ENCODE measurements at regions not wholly inside any gene's neighbourhood (a gene's known extent, or its start where the extent isn't known, plus 50 kb on each side); places are given as distances from the start of the nearest gene placed in this dataset.

DNA sequence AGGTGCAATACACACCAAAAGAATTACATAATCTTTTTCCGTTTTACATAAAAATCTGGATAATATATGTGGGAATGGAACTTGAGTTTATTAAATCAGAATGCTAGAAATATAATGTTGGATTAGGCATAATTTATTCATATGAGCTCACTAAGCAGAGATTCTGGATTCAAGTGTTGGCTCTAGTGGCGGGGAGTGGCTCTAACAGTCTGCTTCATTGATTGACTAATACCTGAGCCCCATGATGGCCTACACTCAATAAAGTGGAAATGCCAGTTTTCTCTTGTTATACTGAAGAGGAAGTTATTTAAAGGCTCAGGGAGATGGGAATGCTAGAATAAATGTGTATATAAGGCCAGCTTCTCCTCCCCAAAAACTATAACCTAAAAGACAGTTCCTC is 285.5 kb upstream of the MOCS1 start:
- in situ Hi-C loops (cut with HindIII; ENCODE audit: extremely low pct_ligation_motif_present, low pct_unique_long_range_greater_than_20kb) (no loop called here), intact Hi-C loops (cut with micrococcal nuclease; ENCODE audit: unreplicated experiment) (no loop called here)
- POLR2A ChIA-PET: no interaction called here

More for the DNA sequence above, 285.5 kb upstream of the MOCS1 start:
- H3K4me2 ChIP-seq (ENCODE audit: low read depth, low read length): no peak overlapping the region
- no peaks in the 10 kb centered on the region for H3K27me3 ChIP-seq (ENCODE audit: control insufficient read depth in 1 of 2, insufficient read depth in 2 of 2, low read length in 2 of 2)
- no peak for DNase-seq (ENCODE audit: low spot score)
- no TSS peak for BruUV-seq (replicated peaks)
- no peak overlapping the region for H3K4me3 ChIP-seq (replicated peaks in 1 of 3; ENCODE audit: insufficient read depth in 1 of 3, low read depth in 2 of 3, low read length in 3 of 3)
- H3K9ac ChIP-seq (ENCODE audit: insufficient read depth, low read depth, low read length): no peak overlapping the region
- no peaks in the 10 kb centered on the region for H3K36me3 ChIP-seq (replicated peaks in 1 of 2; ENCODE audit: control insufficient read depth in 1 of 2, insufficient read depth in 2 of 2, low read length in 2 of 2)
- H2AFZ ChIP-seq (ENCODE audit: low read length): no peak overlapping the region
- H3K4me1 ChIP-seq (ENCODE audit: insufficient read depth, low read length): no peaks in the 10 kb centered on the region
- CTCF ChIA-PET (ENCODE audit: low intra/inter-chr PET ratio, low total read pairs): no interaction called here
- no peaks in the 10 kb centered on the region for H3K79me2 ChIP-seq (ENCODE audit: insufficient read depth, low read length)
- H4K20me1 ChIP-seq (ENCODE audit: insufficient read depth, low read length): no peaks in the 10 kb centered on the region
- H3K9me3 ChIP-seq (ENCODE audit: low read length): peaks cover 28% of the 10 kb centered on the region
- TF ChIP-seq SALL2 (CRISPR knock-in tag; IDR thresholded peaks at IDR 0.05): no peak
- no peak for TF ChIP-seq AGO2 (optimal IDR thresholded peaks at IDR 0.05; ENCODE audit: low read depth, low read length)
- TF ChIP-seq, protein P1, sequence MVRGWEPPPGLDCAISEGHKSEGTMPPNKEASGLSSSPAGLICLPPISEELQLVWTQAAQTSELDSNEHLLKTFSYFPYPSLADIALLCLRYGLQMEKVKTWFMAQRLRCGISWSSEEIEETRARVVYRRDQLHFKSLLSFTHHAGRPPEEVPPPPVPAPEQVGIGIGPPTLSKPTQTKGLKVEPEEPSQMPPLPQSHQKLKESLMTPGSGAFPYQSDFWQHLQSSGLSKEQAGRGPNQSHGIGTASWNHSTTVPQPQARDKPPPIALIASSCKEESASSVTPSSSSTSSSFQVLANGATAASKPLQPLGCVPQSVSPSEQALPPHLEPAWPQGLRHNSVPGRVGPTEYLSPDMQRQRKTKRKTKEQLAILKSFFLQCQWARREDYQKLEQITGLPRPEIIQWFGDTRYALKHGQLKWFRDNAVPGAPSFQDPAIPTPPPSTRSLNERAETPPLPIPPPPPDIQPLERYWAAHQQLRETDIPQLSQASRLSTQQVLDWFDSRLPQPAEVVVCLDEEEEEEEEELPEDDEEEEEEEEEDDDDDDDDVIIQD (CRISPR knock-in tag; IDR thresholded peaks at IDR 0.05; ENCODE audit: low read depth): no peak
- no peak for TF ChIP-seq DMAP1 (CRISPR knock-in tag; IDR thresholded peaks at IDR 0.05)
- TF ChIP-seq ZNF260 (CRISPR knock-in tag; IDR thresholded peaks at IDR 0.05; ENCODE audit: borderline replicate concordance, low read depth): no peak
- TF ChIP-seq, protein P2, sequence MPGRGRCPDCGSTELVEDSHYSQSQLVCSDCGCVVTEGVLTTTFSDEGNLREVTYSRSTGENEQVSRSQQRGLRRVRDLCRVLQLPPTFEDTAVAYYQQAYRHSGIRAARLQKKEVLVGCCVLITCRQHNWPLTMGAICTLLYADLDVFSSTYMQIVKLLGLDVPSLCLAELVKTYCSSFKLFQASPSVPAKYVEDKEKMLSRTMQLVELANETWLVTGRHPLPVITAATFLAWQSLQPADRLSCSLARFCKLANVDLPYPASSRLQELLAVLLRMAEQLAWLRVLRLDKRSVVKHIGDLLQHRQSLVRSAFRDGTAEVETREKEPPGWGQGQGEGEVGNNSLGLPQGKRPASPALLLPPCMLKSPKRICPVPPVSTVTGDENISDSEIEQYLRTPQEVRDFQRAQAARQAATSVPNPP (CRISPR knock-in tag; IDR thresholded peaks at IDR 0.05): no peak
- no peak for TF ChIP-seq CEBPG (CRISPR knock-in tag; IDR thresholded peaks at IDR 0.05)
- no peak for TF ChIP-seq MLLT10 (CRISPR knock-in tag; IDR thresholded peaks at IDR 0.05)
- no peak for TF ChIP-seq MYNN (CRISPR knock-in tag; IDR thresholded peaks at IDR 0.05; ENCODE audit: low read depth)
- no peak for TF ChIP-seq ARHGAP35 (CRISPR knock-in tag; IDR thresholded peaks at IDR 0.05; ENCODE audit: borderline replicate concordance)
- no peak for TF ChIP-seq TCF7L2 (IDR thresholded peaks at IDR 0.05; ENCODE audit: low read depth, low read length)
- TF ChIP-seq ZBTB42 (CRISPR knock-in tag; IDR thresholded peaks at IDR 0.05): no peak
- no peak for TF ChIP-seq SMARCC2 (IDR thresholded peaks at IDR 0.05)
- TF ChIP-seq, protein P3, sequence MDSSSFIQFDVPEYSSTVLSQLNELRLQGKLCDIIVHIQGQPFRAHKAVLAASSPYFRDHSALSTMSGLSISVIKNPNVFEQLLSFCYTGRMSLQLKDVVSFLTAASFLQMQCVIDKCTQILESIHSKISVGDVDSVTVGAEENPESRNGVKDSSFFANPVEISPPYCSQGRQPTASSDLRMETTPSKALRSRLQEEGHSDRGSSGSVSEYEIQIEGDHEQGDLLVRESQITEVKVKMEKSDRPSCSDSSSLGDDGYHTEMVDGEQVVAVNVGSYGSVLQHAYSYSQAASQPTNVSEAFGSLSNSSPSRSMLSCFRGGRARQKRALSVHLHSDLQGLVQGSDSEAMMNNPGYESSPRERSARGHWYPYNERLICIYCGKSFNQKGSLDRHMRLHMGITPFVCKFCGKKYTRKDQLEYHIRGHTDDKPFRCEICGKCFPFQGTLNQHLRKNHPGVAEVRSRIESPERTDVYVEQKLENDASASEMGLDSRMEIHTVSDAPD (CRISPR knock-in tag; IDR thresholded peaks at IDR 0.05): no peak
- TF ChIP-seq MBD4 (IDR thresholded peaks at IDR 0.05; ENCODE audit: borderline replicate concordance, low read length): no peak
- TF ChIP-seq, protein P4, sequence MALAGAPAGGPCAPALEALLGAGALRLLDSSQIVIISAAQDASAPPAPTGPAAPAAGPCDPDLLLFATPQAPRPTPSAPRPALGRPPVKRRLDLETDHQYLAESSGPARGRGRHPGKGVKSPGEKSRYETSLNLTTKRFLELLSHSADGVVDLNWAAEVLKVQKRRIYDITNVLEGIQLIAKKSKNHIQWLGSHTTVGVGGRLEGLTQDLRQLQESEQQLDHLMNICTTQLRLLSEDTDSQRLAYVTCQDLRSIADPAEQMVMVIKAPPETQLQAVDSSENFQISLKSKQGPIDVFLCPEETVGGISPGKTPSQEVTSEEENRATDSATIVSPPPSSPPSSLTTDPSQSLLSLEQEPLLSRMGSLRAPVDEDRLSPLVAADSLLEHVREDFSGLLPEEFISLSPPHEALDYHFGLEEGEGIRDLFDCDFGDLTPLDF (CRISPR knock-in tag; IDR thresholded peaks at IDR 0.05): no peak
- TF ChIP-seq HNRNPL (IDR thresholded peaks at IDR 0.05; ENCODE audit: low read depth, low read length): no peak
- 11% methylated on average over 2 of the region's 2 CpGs for WGBS (ENCODE audit: low lambda C conversion rate)
- no peak for ATAC-seq
- no peak overlapping the region for H3K27ac ChIP-seq (ENCODE audit: extremely low read length, insufficient read depth, low read length)
- no peak for FAIRE-seq
